ENCODE measurements at regions not wholly inside any gene's neighbourhood (a gene's known extent, or its start where the extent isn't known, plus 50 kb on each side); places are given as distances from the start of the nearest gene placed in this dataset.

GRCh38 chr7:16051561-16052255 is 365.2 kb upstream of the MEOX2 start:
- TF ChIP-seq CTCF (IDR thresholded peaks at IDR 0.05) = no peak
- no peak for TF ChIP-seq POLR2A (IDR thresholded peaks at IDR 0.05)
